DND-41 (cell line): ENCODE measurements at regions not wholly inside any gene's neighbourhood (a gene's known extent, or its start where the extent isn't known, plus 50 kb on each side); places are given as distances from the start of the nearest gene placed in this dataset.

Experiments
- EZH2 ChIP-seq: IDR thresholded peaks from 3 replicates; pipeline ENCODE4 v1.6.1; 2012; ENCODE audit warnings: borderline replicate concordance, low read depth, mild to moderate bottlenecking, moderate library complexity, low read length, inconsistent platforms; ENCODE audit not compliant: severe bottlenecking
- TF ChIP-seq, protein P1 (sequence below): IDR thresholded peaks from 2 replicates; pipeline ENCODE4 v1.5.1; 2012; ENCODE audit warnings: borderline replicate concordance, low read length, moderate library complexity, mild to moderate bottlenecking; ENCODE audit not compliant: poor library complexity, severe bottlenecking; ENCODE audit errors: extremely low read depth

DNA sequence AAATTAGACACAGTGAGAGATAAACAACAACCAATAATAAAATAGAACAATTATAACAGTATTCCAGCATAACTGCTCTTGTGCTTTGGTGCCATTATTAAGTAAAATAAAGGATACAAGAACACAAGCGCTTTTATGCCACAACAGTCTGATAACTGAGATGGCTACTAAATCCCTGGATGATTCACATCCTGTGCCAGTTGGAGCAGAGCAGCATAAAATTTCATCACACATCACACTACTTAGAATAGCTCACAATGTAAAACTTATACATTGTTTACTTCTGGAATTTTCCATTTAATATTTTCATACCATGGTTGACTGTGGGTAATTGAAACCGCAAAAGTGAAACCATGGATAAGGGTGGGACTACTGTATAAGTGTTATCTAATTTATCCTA is 399.9 kb upstream of the CNKSR2 start:
- no peak for TF ChIP-seq EZH2
- TF ChIP-seq, protein P1, sequence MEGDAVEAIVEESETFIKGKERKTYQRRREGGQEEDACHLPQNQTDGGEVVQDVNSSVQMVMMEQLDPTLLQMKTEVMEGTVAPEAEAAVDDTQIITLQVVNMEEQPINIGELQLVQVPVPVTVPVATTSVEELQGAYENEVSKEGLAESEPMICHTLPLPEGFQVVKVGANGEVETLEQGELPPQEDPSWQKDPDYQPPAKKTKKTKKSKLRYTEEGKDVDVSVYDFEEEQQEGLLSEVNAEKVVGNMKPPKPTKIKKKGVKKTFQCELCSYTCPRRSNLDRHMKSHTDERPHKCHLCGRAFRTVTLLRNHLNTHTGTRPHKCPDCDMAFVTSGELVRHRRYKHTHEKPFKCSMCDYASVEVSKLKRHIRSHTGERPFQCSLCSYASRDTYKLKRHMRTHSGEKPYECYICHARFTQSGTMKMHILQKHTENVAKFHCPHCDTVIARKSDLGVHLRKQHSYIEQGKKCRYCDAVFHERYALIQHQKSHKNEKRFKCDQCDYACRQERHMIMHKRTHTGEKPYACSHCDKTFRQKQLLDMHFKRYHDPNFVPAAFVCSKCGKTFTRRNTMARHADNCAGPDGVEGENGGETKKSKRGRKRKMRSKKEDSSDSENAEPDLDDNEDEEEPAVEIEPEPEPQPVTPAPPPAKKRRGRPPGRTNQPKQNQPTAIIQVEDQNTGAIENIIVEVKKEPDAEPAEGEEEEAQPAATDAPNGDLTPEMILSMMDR: no peak
